Body of pancreas (tissue), 4 donors: ENCODE measurements at regions not wholly inside any gene's neighbourhood (a gene's known extent, or its start where the extent isn't known, plus 50 kb on each side); places are given as distances from the start of the nearest gene placed in this dataset.

Experiments
- POLR2A ChIP-seq, 3 donors: fragments of 450-650 bp; IDR thresholded peaks; one replicate each; pipeline ENCODE4 v1.6.1; 2016; ENCODE audit warnings: antibody characterized with exemption in 3 of 3, mild to moderate bottlenecking in 2 of 3
- TF ChIP-seq, protein P1 (sequence below), 7 experiments: fragments of 450-650 bp in 4 of 7; fragments of 200-600 bp in 3 of 7; sonication (generic) in 3 of 7; IDR thresholded peaks; one replicate each; pipeline ENCODE4 v1.5.1; 2016 to 2019; ENCODE audit warnings: antibody characterized with exemption in 7 of 7

DNA sequence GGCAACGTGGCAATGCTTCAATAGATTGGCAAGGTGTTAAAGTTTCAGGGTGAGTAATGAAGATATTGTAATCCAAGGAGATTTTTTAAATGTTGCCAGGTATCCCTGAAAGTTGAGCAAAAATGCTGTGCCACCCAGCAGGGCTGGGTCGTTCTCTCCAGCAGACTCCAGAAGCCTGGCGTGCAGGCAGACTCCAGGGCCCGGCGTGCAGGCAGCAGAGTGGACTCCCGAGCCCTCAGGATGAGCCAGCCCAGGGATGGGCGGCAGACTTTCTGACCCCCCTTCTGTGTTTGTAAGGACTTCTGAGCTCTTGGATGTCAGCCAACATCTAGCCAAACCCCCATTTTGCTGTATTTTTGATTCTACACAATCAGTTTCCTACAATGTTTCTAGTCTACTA, 289.1 kb downstream of the ZNF516 start:
- TF ChIP-seq, protein P1, sequence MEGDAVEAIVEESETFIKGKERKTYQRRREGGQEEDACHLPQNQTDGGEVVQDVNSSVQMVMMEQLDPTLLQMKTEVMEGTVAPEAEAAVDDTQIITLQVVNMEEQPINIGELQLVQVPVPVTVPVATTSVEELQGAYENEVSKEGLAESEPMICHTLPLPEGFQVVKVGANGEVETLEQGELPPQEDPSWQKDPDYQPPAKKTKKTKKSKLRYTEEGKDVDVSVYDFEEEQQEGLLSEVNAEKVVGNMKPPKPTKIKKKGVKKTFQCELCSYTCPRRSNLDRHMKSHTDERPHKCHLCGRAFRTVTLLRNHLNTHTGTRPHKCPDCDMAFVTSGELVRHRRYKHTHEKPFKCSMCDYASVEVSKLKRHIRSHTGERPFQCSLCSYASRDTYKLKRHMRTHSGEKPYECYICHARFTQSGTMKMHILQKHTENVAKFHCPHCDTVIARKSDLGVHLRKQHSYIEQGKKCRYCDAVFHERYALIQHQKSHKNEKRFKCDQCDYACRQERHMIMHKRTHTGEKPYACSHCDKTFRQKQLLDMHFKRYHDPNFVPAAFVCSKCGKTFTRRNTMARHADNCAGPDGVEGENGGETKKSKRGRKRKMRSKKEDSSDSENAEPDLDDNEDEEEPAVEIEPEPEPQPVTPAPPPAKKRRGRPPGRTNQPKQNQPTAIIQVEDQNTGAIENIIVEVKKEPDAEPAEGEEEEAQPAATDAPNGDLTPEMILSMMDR (IDR thresholded peaks at IDR 0.05) = no peak
- no peak for TF ChIP-seq POLR2A (IDR thresholded peaks at IDR 0.05)
